ENCODE measurements at regions not wholly inside any gene's neighbourhood (a gene's known extent, or its start where the extent isn't known, plus 50 kb on each side); places are given as distances from the start of the nearest gene placed in this dataset.
"Not testable (repeated sequence)": the region's sequence is repeated elsewhere in the genome, so short reads cannot be mapped to it uniquely, and the experiment has no call there.

DNA sequence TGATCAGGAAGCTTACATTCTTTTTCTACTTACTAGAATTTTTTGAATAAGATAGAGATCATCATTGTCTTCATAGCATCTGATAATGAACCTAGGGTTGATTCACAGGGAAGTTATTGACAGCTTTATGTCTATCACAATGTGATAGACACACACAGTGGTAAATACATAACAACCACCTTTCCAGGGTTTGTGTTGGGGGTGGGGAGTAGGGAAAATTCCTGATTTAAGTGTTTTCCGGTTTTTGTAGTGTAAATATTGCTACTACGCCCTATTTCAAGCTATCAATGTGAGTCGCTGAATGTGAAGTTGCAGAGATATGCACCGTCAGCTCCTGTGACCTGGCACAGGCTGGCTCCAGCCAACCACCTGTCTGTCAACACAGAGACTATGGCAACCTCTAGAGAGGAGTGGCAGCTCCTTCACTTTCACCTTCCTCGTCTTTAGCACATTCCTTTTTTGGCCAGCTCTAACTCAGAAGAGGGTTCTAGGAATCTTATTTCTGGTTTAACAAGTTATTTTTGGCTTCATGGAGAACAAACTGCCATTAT, 224.9 kb downstream of the MAT2B start:
- no peak for TF ChIP-seq CTCF (IDR thresholded peaks at IDR 0.05; ENCODE audit: low read depth, low read length)
- no peak for DNase-seq (ENCODE audit: extremely low read depth, low read depth)

DNA sequence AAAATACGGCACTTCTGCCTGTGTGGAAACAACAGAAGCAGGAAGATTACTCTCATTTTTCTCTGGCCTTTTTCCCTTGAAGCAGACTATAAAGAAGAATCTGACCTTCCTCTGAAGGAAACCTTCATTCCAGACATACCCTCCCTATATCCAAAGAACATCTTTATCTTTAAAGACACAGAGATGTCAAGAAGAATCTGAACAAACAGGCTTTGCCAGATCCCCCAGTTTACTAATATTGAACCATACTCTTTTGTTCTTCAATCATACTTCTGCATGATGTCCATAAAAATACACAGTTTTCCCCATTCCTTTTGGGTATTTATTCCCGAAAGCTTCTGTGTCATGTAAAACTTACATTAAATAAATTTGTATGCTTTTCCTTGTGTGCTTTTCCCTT, 225.8 kb downstream of the MAT2B start:
- TF ChIP-seq CTCF (IDR thresholded peaks at IDR 0.05; ENCODE audit: low read depth, low read length): no peak
- no peak for DNase-seq (ENCODE audit: extremely low read depth, low read depth)

DNA sequence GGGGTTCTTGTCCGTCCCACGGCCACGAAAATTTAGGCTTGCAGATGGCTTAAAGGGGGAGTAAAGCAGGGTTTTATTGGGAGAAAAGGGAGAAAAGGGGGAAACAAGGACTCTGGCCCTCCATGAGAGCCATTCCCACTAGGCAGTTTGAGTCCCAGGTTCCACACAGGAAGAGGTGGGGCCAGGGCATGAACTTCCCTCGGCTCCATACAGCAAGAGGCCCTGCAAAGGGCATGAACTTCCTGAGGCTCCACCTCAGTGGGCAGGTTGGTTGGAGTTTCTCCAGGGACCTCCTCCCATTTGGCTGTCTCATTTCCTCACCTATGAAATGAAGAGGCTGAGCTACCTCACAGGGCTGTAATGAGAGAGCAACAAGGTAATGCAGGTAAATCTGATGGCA, 229.7 kb downstream of the MAT2B start:
- no peak for DNase-seq (ENCODE audit: extremely low read depth, low read depth)
- no peak for TF ChIP-seq CTCF (IDR thresholded peaks at IDR 0.05; ENCODE audit: low read depth, low read length)

GRCh38 chr5:163747586-163747985, 242.2 kb downstream of the MAT2B start:
- TF ChIP-seq CTCF (IDR thresholded peaks at IDR 0.05; ENCODE audit: low read depth, low read length): no peak
- DNase-seq (ENCODE audit: extremely low read depth, low read depth): no peak

DNA sequence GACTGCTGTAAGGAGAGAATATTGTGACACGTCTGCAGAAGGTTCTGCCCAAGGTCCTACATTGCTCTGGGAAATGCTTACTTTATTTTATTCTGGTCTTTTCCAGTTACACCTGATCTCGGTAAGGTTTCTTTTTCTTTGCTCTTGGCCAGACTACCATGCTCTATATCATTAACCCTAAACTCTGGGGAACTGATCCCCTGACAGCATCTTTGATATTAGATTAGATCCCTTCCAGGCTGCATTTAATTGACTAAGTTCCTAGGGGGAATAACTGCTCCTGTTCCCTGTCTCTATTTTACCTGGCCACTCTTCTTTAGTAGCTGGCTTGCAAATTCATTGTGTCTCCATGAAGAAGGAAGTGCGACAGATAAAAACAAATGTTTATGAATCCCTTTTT, 243.5 kb downstream of the MAT2B start:
- no peak for TF ChIP-seq CTCF (IDR thresholded peaks at IDR 0.05; ENCODE audit: low read depth, low read length)

GRCh38 chr5:163750415-163750814, 245.0 kb downstream of the MAT2B start:
- DNase-seq (ENCODE audit: extremely low read depth, low read depth): not testable (repeated sequence)

More for the DNA sequence above, 243.5 kb downstream of the MAT2B start:
- no peak for DNase-seq (ENCODE audit: extremely low read depth, low read depth)

GRCh38 chr5:163755505-163755904, 250.1 kb downstream of the MAT2B start:
- no peak for DNase-seq (ENCODE audit: extremely low read depth, low read depth)
- no peak for TF ChIP-seq CTCF (IDR thresholded peaks at IDR 0.05; ENCODE audit: low read depth, low read length)

- no peak for TF ChIP-seq CTCF (IDR thresholded peaks at IDR 0.05; ENCODE audit: low read depth, low read length)
- DNase-seq (ENCODE audit: extremely low read depth, low read depth): no peak
Observed at GRCh38 chr5:163756170-163756569, 250.8 kb downstream of the MAT2B start.
